ENCODE measurements at regions not wholly inside any gene's neighbourhood (a gene's known extent, or its start where the extent isn't known, plus 50 kb on each side); places are given as distances from the start of the nearest gene placed in this dataset.

DNA sequence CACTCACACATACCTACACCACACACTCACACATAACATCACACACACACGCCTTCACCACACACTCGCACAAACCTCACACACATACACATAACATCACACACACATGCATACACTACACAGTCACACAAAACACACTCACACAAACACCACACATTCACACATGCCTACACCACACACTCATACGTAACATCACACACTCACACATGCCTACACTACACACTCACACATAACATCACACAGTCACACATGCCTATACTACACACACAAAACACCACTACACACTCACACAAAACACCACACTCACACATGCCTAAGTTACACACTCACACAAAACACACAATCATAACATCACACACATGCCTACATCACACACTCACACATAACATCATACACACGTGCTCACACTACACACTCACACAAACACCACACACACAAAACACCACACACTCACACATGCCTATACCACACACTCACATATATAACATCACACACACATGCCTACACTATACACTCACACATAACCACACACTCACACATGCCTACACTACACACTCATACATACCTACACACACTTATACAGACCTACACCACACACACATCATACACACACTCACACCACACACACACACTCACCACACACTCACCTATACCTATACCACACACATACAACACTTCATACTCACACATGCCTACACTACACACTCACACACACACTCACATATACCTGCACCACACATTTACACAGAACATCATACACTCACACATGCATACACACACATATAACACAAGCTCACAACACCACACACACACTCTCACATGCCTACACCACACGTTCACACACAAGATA, 383.5 kb downstream of the C6orf118 start:
- Histone ChIP-seq H4K20me1 (ENCODE audit: insufficient read depth) (no peaks in the 10 kb centered on the region), H2AFZ (no peak overlapping the region), H3K36me3 (ENCODE audit: low read depth) (no peaks in the 10 kb centered on the region), H3K9me2 (ENCODE audit: insufficient read depth) (no peaks in the 10 kb centered on the region), H3K4me2 (ENCODE audit: unreplicated experiment) (no peak overlapping the region), H3K79me2 (ENCODE audit: insufficient read depth) (no peaks in the 10 kb centered on the region), H3F3A (ENCODE audit: insufficient read depth) (no peaks in the 10 kb centered on the region), H3K27me3 (replicated peaks; ENCODE audit: insufficient read depth) (no peaks in the 10 kb centered on the region), H3K4me1 (ENCODE audit: insufficient read depth) (no peaks in the 10 kb centered on the region), H3K4me3 (no peak overlapping the region), H3K9ac (no peak overlapping the region), H3K27ac (no peak overlapping the region), H3K9me3 (ENCODE audit: low read depth) (no peaks in the 10 kb centered on the region)
- DNase-seq, result no peak
- in situ Hi-C loops (cut with MboI), result no loop called here
- TF ChIP-seq EZH2phosphoT487 (IDR thresholded peaks at IDR 0.05; ENCODE audit: insufficient read depth, low read depth), result no peak
- no peak for TF ChIP-seq EZH2 (IDR thresholded peaks at IDR 0.05; ENCODE audit: insufficient read depth, poor library complexity, severe bottlenecking)
- 78% methylated on average over 5 of the region's 5 CpGs for WGBS, 2 experiments (ENCODE audit: low coverage in 1 of 2, low lambda C conversion rate in 2 of 2, missing lambda C conversion rate in 2 of 2)

DNA sequence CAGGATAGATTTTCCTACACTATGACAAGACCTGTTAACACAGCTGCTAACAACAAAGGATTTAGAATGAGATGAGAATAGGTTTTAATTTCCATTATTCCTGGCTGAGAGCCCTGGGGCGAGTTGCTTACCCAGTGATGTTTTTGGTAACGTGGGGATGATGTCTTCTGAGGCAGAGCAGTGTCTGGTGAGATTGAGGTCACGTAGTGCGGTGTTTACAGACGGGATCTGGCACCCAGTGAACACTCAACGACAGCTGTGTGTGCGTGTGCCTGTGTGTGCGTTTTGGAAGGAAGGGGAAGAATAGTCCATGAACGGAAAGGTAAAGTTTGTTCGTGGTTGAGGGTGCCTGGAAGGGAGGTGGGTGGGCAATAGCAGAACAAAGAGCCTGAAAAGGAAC, 384.7 kb downstream of the C6orf118 start:
- no peaks in the 10 kb centered on the region for H3K79me2 ChIP-seq (ENCODE audit: insufficient read depth)
- 43 to 50% methylated on average over 10 of the region's 10 CpGs for WGBS, 2 experiments (ENCODE audit: low coverage in 1 of 2, low lambda C conversion rate in 2 of 2, missing lambda C conversion rate in 2 of 2)
- H3F3A ChIP-seq (ENCODE audit: insufficient read depth), result no peaks in the 10 kb centered on the region
- DNase-seq, result no peak
- no peak overlapping the region for H3K9ac ChIP-seq
- H3K9me2 ChIP-seq (ENCODE audit: insufficient read depth), result no peaks in the 10 kb centered on the region
- no peaks in the 10 kb centered on the region for H4K20me1 ChIP-seq (ENCODE audit: insufficient read depth)
- H3K4me2 ChIP-seq (ENCODE audit: unreplicated experiment), result no peak overlapping the region
- no peaks in the 10 kb centered on the region for H3K27me3 ChIP-seq (replicated peaks; ENCODE audit: insufficient read depth)
- no peaks in the 10 kb centered on the region for H3K36me3 ChIP-seq (ENCODE audit: low read depth)
- TF ChIP-seq EZH2phosphoT487 (IDR thresholded peaks at IDR 0.05; ENCODE audit: insufficient read depth, low read depth) (no peak), EZH2 (IDR thresholded peaks at IDR 0.05; ENCODE audit: insufficient read depth, poor library complexity, severe bottlenecking) (no peak)
- H3K4me3 ChIP-seq, result no peak overlapping the region
- no peaks in the 10 kb centered on the region for H3K9me3 ChIP-seq (ENCODE audit: low read depth)
- in situ Hi-C loops (cut with MboI), result loop anchor here (25.0 kb wide), 2 partner anchors 313 to 1487 kb away; no protein-coding TSS in a partner anchor
- no peak overlapping the region for H2AFZ ChIP-seq
- no peaks in the 10 kb centered on the region for H3K4me1 ChIP-seq (ENCODE audit: insufficient read depth)
- H3K27ac ChIP-seq, result no peak overlapping the region

DNA sequence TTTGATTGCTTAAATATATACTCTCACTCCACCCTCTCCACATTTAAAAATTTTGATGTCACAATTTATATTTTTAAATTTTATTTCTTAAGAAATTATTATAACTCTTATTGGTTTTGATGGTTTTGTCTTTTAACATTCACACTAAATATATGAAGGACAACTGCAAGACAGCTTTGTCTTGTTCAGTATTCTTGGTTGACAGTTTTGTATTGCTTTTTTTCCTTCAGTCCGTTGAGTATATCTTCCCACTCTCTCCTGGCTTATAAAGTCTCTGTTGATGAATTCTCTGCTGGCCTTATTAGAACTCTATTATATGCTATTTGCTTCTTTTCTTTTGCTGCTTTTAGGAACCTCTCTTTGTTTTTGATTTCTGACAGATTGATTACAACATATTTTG, 392.2 kb downstream of the C6orf118 start:
- no peak for DNase-seq
- Histone ChIP-seq H3K9me3 (ENCODE audit: low read depth) (peaks cover 3% of the 10 kb centered on the region), H2AFZ (no peak overlapping the region), H3K4me3 (no peak overlapping the region), H3K9ac (no peak overlapping the region), H3K4me2 (ENCODE audit: unreplicated experiment) (no peak overlapping the region), H3K27me3 (replicated peaks; ENCODE audit: insufficient read depth) (no peaks in the 10 kb centered on the region), H3F3A (ENCODE audit: insufficient read depth) (no peaks in the 10 kb centered on the region), H3K4me1 (ENCODE audit: insufficient read depth) (no peaks in the 10 kb centered on the region), H3K27ac (no peak overlapping the region), H4K20me1 (ENCODE audit: insufficient read depth) (no peaks in the 10 kb centered on the region), H3K36me3 (ENCODE audit: low read depth) (no peaks in the 10 kb centered on the region), H3K9me2 (ENCODE audit: insufficient read depth) (no peaks in the 10 kb centered on the region), H3K79me2 (ENCODE audit: insufficient read depth) (no peaks in the 10 kb centered on the region)
- TF ChIP-seq EZH2 (IDR thresholded peaks at IDR 0.05; ENCODE audit: insufficient read depth, poor library complexity, severe bottlenecking) (no peak), EZH2phosphoT487 (IDR thresholded peaks at IDR 0.05; ENCODE audit: insufficient read depth, low read depth) (no peak)
- in situ Hi-C loops (cut with MboI), result loop anchor here (25.0 kb wide), 2 partner anchors 320 to 1480 kb away; no protein-coding TSS in a partner anchor
- WGBS, 2 experiments (ENCODE audit: low coverage in 1 of 2, low lambda C conversion rate in 2 of 2, missing lambda C conversion rate in 2 of 2), result 23 to 43% methylated on average over 1 of the region's 1 CpG

DNA sequence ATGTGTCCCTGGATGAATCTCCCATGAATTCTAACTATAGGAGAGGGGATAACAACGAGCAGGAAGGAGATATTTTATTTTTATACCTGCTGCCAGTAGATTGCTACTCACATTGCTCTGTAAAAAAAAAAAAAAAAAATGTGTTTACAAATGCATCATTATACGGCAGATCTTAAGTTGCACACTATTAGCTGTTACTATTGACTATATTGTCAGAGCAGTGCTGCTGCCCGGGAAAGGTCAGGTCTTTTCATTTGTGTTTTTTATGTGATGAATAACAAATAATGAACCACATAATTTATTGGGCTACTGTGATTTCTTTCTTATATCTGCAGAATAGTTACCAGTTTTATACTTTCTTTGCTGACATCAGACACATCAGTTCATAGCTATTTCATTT, 393.3 kb downstream of the C6orf118 start:
- WGBS, 2 experiments (ENCODE audit: low coverage in 1 of 2, low lambda C conversion rate in 2 of 2, missing lambda C conversion rate in 2 of 2), result 45 to 46% methylated on average over 3 of the region's 3 CpGs
- H3K4me3 ChIP-seq, result no peak overlapping the region

More for the DNA sequence above, 393.3 kb downstream of the C6orf118 start:
- H3F3A ChIP-seq (ENCODE audit: insufficient read depth), result no peaks in the 10 kb centered on the region
- in situ Hi-C loops (cut with MboI), result loop anchor here (25.0 kb wide), 2 partner anchors 321 to 1479 kb away; no protein-coding TSS in a partner anchor
- TF ChIP-seq EZH2 (IDR thresholded peaks at IDR 0.05; ENCODE audit: insufficient read depth, poor library complexity, severe bottlenecking) (no peak), EZH2phosphoT487 (IDR thresholded peaks at IDR 0.05; ENCODE audit: insufficient read depth, low read depth) (no peak)
- no peak for DNase-seq
- H2AFZ ChIP-seq, result no peak overlapping the region
- H3K4me1 ChIP-seq (ENCODE audit: insufficient read depth), result no peaks in the 10 kb centered on the region
- no peaks in the 10 kb centered on the region for H4K20me1 ChIP-seq (ENCODE audit: insufficient read depth)
- no peaks in the 10 kb centered on the region for H3K79me2 ChIP-seq (ENCODE audit: insufficient read depth)
- H3K9ac ChIP-seq, result no peak overlapping the region
- no peaks in the 10 kb centered on the region for H3K9me2 ChIP-seq (ENCODE audit: insufficient read depth)
- H3K9me3 ChIP-seq (ENCODE audit: low read depth), result peaks cover 3% of the 10 kb centered on the region
- no peak overlapping the region for H3K4me2 ChIP-seq (ENCODE audit: unreplicated experiment)
- no peaks in the 10 kb centered on the region for H3K36me3 ChIP-seq (ENCODE audit: low read depth)
- no peaks in the 10 kb centered on the region for H3K27me3 ChIP-seq (replicated peaks; ENCODE audit: insufficient read depth)
- H3K27ac ChIP-seq, result no peak overlapping the region
